ENCODE measurements at regions not wholly inside any gene's neighbourhood (a gene's known extent, or its start where the extent isn't known, plus 50 kb on each side); places are given as distances from the start of the nearest gene placed in this dataset.

DNA sequence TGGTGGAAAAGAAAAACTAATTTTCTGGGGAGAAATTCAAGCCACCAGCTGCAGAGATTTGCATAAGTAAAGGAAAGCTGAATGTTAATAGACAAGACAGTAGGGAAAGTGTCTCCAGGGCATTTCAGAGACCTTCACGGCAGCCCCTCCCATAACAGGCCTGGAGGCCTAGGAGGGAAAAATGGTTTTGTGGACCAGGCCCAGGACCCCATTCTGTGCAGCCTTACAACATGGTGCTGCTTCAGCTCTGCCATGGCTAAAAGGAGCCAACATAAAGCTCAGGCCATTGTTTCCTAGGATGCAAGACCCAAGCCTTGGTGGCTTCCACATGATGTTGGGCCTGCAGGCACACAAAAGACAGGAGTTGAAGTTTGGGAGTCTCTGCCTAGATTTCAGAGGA lies 697.1 kb downstream of the SOCS6 start:
- TF ChIP-seq, protein P1, sequence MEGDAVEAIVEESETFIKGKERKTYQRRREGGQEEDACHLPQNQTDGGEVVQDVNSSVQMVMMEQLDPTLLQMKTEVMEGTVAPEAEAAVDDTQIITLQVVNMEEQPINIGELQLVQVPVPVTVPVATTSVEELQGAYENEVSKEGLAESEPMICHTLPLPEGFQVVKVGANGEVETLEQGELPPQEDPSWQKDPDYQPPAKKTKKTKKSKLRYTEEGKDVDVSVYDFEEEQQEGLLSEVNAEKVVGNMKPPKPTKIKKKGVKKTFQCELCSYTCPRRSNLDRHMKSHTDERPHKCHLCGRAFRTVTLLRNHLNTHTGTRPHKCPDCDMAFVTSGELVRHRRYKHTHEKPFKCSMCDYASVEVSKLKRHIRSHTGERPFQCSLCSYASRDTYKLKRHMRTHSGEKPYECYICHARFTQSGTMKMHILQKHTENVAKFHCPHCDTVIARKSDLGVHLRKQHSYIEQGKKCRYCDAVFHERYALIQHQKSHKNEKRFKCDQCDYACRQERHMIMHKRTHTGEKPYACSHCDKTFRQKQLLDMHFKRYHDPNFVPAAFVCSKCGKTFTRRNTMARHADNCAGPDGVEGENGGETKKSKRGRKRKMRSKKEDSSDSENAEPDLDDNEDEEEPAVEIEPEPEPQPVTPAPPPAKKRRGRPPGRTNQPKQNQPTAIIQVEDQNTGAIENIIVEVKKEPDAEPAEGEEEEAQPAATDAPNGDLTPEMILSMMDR (optimal IDR thresholded peaks at IDR 0.05 in 1 of 3, IDR thresholded peaks at IDR 0.05 in 1 of 3, conservative IDR thresholded peaks at IDR 0.05 in 1 of 3; ENCODE audit: extremely low read depth in 1 of 3, insufficient read depth in 2 of 3, low read length in 3 of 3): no peak
- no peak for TF ChIP-seq EZH2 (IDR thresholded peaks at IDR 0.05; ENCODE audit: low read length)
